Neural cell (in vitro differentiated cells): ENCODE measurements at regions not wholly inside any gene's neighbourhood (a gene's known extent, or its start where the extent isn't known, plus 50 kb on each side); places are given as distances from the start of the nearest gene placed in this dataset.

Source experiments
- EP300 ChIP-seq: fragments of 450-650 bp; conservative IDR thresholded peaks from 2 replicates; pipeline ENCODE4 v1.6.1; 2014; ENCODE audit warnings: antibody characterized with exemption, mild to moderate bottlenecking, moderate library complexity; ENCODE audit not compliant: poor library complexity, severe bottlenecking
- EZH2 ChIP-seq: fragments of 200-600, 300-800 bp; shearing (Covaris generic), sonication (generic); IDR thresholded peaks from 2 replicates; pipeline ENCODE4 v1.6.1; 2014; ENCODE audit warnings: antibody characterized with exemption, low read length, borderline replicate concordance, mild to moderate bottlenecking; ENCODE audit not compliant: insufficient read depth, poor library complexity, severe bottlenecking
- POLR2AphosphoS5 ChIP-seq: IDR thresholded peaks from 2 replicates; pipeline ENCODE4 v1.6.1; 2012
- TAF1 ChIP-seq: IDR thresholded peaks from 2 replicates; pipeline ENCODE4 v1.6.1; 2012; ENCODE audit warnings: low read depth

DNA sequence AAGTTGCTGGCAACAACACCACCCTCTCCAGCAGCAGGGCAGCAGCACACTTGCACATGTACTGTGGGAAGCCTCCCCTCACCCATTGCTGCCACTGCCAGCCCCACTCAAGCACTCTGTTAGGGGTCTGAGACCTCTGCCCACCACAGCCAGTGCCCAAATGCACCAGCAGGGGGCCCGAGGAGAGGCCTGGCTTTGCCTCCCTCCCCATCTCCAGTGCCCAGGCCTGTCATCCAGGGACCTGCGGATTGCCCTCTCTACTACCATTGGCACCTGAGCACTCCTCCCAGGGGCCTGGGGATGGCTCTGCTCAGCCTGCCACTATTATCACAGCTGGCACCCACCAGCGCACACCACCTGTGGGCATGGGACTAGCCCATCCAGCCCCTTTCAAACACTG is 175.7 kb downstream of the PMAIP1 start:
- TF ChIP-seq EZH2 (no peak), TAF1 (no peak), EP300 (no peak), POLR2AphosphoS5 (no peak)
